ENCODE measurements at regions not wholly inside any gene's neighbourhood (a gene's known extent, or its start where the extent isn't known, plus 50 kb on each side); places are given as distances from the start of the nearest gene placed in this dataset.

- TF ChIP-seq CTCF (IDR thresholded peaks at IDR 0.05; ENCODE audit: low read depth, low read length) (no peak), POLR2A (IDR thresholded peaks at IDR 0.05; ENCODE audit: extremely low read depth, insufficient read length) (no peak), MAX (IDR thresholded peaks at IDR 0.05; ENCODE audit: low read depth, low read length) (peak; percentile 39; the same call in 1 of the 2 replicates)
These were observed 107.3 kb downstream of the LHX2 start for GRCh38 chr9:124118894-124119293.

Measured in NB4 (cell line).